Testis (tissue), 2 donors: ENCODE measurements at regions not wholly inside any gene's neighbourhood (a gene's known extent, or its start where the extent isn't known, plus 50 kb on each side); places are given as distances from the start of the nearest gene placed in this dataset.

Experiments
- DNase-seq: peaks from one replicate; pipeline ENCODE4 v3.0.0-alpha.2; 2019
- H3K27ac ChIP-seq, 2 donors: fragments of 200-600 bp; sonication (generic); one replicate each; pipeline ENCODE4 v1.5.1; 2019
- H3K27me3 ChIP-seq: fragments of 200-600 bp; sonication (generic); one replicate; pipeline ENCODE4 v1.5.1; 2019
- H3K36me3 ChIP-seq: fragments of 200-600 bp; sonication (generic); one replicate; pipeline ENCODE4 v1.5.1; 2017; ENCODE audit warnings: low read depth; ENCODE audit errors: missing control alignments
- H3K4me1 ChIP-seq: fragments of 200-600 bp; sonication (generic); one replicate; pipeline ENCODE4 v1.5.1; 2019
- H3K4me3 ChIP-seq, 2 donors: fragments of 200-600 bp; sonication (generic); one replicate each; pipeline ENCODE4 v1.5.1; 2017 to 2019
- H3K9me3 ChIP-seq: fragments of 200-600 bp; sonication (generic); one replicate; pipeline ENCODE4 v1.5.1; 2017
- POLR2A ChIP-seq: fragments of 450-650 bp; IDR thresholded peaks from one replicate; pipeline ENCODE4 v1.6.1; 2017; ENCODE audit warnings: antibody characterized with exemption, mild to moderate bottlenecking, moderate library complexity
- WGBS, 2 donors: methylation state at CpG; one replicate each; pipeline ENCODE4 v1.1.5; 2018; 5-methylcytosine and 5-hydroxymethylcytosine counted together
- intact Hi-C: fragments of 100-400 bp; cut with DNase I; formaldehyde crosslinking; loops from one replicate; pipeline ENCODE4 v1.15.1; 2023; ENCODE audit warnings: low total_unique reads
- TF ChIP-seq, protein P1 (sequence below), 3 experiments: fragments of 450-650 bp in 2 of 3; fragments of 200-600 bp in 1 of 3; sonication (generic) in 1 of 3; IDR thresholded peaks; one replicate each; pipeline ENCODE4 v1.5.1; 2016 to 2019; ENCODE audit warnings: antibody characterized with exemption in 3 of 3, mild to moderate bottlenecking in 2 of 3, moderate library complexity in 1 of 3

DNA sequence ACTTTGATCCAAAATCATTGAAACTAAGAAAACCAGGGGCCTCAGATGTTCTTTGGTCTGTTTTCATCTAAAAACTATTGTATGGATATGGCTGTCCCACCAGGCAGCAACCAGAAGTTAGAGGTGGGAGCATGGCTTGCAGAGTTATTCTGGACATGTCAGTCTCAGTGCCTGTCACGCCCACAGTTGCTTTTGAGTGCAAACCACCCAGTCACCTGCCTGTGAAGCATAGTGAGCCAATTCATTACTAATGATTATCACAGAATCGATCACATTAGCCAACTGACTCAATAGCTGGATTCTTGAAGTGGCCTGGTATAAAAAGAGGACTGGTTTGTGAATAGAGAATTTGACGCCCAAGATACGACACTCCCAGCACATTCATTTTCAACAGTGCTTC, 104.2 kb upstream of the SORBS2 start:
- Histone ChIP-seq H3K27ac (no peak overlapping the region), H3K4me3 (no peak overlapping the region), H3K4me1 (no peaks in the 10 kb centered on the region), H3K27me3 (no peaks in the 10 kb centered on the region), H3K36me3 (no peaks in the 10 kb centered on the region), H3K9me3 (no peaks in the 10 kb centered on the region)
- 95 to 97% methylated on average over 3 to 4 of the region's 4 CpGs for WGBS, 2 donors
- intact Hi-C loops = no loop called here
- no peak for TF ChIP-seq POLR2A
- no peak for DNase-seq

GRCh38 chr4:185916683-185917082, 104.7 kb upstream of the SORBS2 start:
- 83 to 84% methylated on average over 4 of the region's 4 CpGs for WGBS, 2 donors
- H3K9me3 ChIP-seq = no peaks in the 10 kb centered on the region
- H3K27me3 ChIP-seq = no peaks in the 10 kb centered on the region
- no peak overlapping the region for H3K27ac ChIP-seq
- no peaks in the 10 kb centered on the region for H3K4me1 ChIP-seq
- intact Hi-C loops = no loop called here
- no peak for DNase-seq
- H3K36me3 ChIP-seq = no peaks in the 10 kb centered on the region
- no peak overlapping the region for H3K4me3 ChIP-seq
- TF ChIP-seq POLR2A = no peak
- TF ChIP-seq, protein P1, sequence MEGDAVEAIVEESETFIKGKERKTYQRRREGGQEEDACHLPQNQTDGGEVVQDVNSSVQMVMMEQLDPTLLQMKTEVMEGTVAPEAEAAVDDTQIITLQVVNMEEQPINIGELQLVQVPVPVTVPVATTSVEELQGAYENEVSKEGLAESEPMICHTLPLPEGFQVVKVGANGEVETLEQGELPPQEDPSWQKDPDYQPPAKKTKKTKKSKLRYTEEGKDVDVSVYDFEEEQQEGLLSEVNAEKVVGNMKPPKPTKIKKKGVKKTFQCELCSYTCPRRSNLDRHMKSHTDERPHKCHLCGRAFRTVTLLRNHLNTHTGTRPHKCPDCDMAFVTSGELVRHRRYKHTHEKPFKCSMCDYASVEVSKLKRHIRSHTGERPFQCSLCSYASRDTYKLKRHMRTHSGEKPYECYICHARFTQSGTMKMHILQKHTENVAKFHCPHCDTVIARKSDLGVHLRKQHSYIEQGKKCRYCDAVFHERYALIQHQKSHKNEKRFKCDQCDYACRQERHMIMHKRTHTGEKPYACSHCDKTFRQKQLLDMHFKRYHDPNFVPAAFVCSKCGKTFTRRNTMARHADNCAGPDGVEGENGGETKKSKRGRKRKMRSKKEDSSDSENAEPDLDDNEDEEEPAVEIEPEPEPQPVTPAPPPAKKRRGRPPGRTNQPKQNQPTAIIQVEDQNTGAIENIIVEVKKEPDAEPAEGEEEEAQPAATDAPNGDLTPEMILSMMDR (IDR thresholded peaks at IDR 0.05) = no peak

DNA sequence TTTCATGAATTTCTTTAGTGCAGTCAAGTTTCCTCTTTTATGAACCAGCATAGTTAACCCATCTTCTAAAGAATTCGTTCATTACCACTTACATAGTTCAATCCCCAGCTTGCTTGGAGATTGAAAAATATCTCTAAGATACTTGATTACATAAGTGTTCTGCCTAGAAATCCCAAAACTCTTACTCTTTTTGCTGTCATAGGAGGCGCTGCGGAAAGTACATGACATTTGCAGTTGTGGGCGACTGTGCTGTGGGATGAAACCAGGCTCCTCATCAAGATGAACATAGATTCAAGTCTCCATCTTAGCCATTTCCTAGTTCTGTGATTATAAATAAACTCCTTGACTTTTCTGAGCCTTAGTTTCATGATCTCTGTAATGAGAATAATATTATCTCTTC, 107.1 kb upstream of the SORBS2 start:
- TF ChIP-seq POLR2A = no peak
- TF ChIP-seq, protein P1 (IDR thresholded peaks at IDR 0.05) = no peak
- H3K27me3 ChIP-seq = no peaks in the 10 kb centered on the region
- DNase-seq = no peak
- 87 to 95% methylated on average over 4 of the region's 4 CpGs for WGBS, 2 donors
- H3K9me3 ChIP-seq = no peaks in the 10 kb centered on the region
- H3K27ac ChIP-seq = no peak overlapping the region
- intact Hi-C loops = no loop called here
- no peaks in the 10 kb centered on the region for H3K36me3 ChIP-seq
- H3K4me1 ChIP-seq = no peaks in the 10 kb centered on the region
- H3K4me3 ChIP-seq = no peak overlapping the region

DNA sequence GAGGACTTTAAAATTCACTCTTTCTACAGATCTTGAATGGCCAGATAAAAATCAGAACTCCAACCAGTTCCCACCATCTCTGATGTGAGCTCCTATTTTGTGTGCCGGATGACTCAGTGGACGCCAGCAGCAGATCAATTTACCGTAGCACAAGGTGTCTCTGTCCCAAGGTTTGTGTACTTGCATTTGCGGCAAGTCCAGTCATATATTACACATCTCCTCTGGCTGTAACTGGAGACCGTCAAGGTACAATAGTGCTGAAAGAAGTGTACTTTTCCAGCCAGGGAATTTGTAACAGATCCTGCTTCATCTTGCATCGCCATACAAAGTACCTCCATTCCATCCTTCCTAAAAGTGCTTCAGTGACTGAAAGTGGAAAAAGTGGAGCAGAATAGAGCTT, 108.2 kb upstream of the SORBS2 start:
- Histone ChIP-seq H3K4me3 (no peak overlapping the region), H3K4me1 (no peaks in the 10 kb centered on the region), H3K27me3 (no peaks in the 10 kb centered on the region), H3K9me3 (no peaks in the 10 kb centered on the region), H3K27ac (no peak overlapping the region), H3K36me3 (no peaks in the 10 kb centered on the region)
- 92 to 95% methylated on average over 6 of the region's 6 CpGs for WGBS, 2 donors
- DNase-seq = no peak
- TF ChIP-seq POLR2A = no peak
- TF ChIP-seq, protein P1 (IDR thresholded peaks at IDR 0.05) = no peak
- intact Hi-C loops = no loop called here

- Histone ChIP-seq H3K27me3 (no peaks in the 10 kb centered on the region), H3K4me1 (no peaks in the 10 kb centered on the region), H3K4me3 (no peak overlapping the region), H3K36me3 (no peaks in the 10 kb centered on the region), H3K9me3 (no peaks in the 10 kb centered on the region), H3K27ac (no peak overlapping the region)
- TF ChIP-seq, protein P1 (IDR thresholded peaks at IDR 0.05) = no peak
- no peak for TF ChIP-seq POLR2A
- DNase-seq = no peak
- intact Hi-C loops = no loop called here
- 83 to 85% methylated on average over 10 of the region's 10 CpGs for WGBS, 2 donors
Observed at GRCh38 chr4:185920691-185921260, 108.8 kb upstream of the SORBS2 start.
